OCI-LY7 (cell line): ENCODE measurements at regions not wholly inside any gene's neighbourhood (a gene's known extent, or its start where the extent isn't known, plus 50 kb on each side); places are given as distances from the start of the nearest gene placed in this dataset.

ENCODE experiments used
- BruUV-seq: library from RNA; stranded (reverse); fragments of 400-500 nt; replicated peaks from 2 replicates; lab custom pipeline; 2021; lab: Mats Ljungman, UMichigan
- CTCF ChIA-PET: fragments of 300-600 bp; sonication (Branson Sonifier 250); formaldehyde crosslinking; loops from one replicate; lab custom pipeline; 2022; ENCODE audit warnings: antibody characterized with exemption; ENCODE audit not compliant: unreplicated experiment; lab: Charles Lee
- POLR2A ChIA-PET: fragments of 300-600 bp; sonication (Branson Sonifier 250); formaldehyde crosslinking; loops from one replicate; lab custom pipeline; 2022; ENCODE audit warnings: antibody characterized with exemption; lab: Charles Lee
- DNase-seq: peaks from one replicate; pipeline ENCODE4 v3.0.0-alpha.2; 2015; ENCODE audit warnings: low spot score
- H2AFZ ChIP-seq: fragments of 200-600 bp; sonication (generic), shearing (Covaris generic); 2 replicates; pipeline ENCODE4 v1.6.1; 2014; ENCODE audit warnings: mild to moderate bottlenecking, antibody characterized with exemption, low read length, moderate library complexity
- H3K27ac ChIP-seq: fragments of 200-600 bp; sonication (generic); 2 replicates; pipeline ENCODE4 v1.5.1; 2014; ENCODE audit warnings: mixed run types, low read depth, mild to moderate bottlenecking, moderate library complexity, low read length, inconsistent platforms; ENCODE audit not compliant: poor library complexity, severe bottlenecking
- H3K36me3 ChIP-seq: fragments of 200-600 bp; sonication (generic); 2 replicates; pipeline ENCODE4 v1.6.1; 2014; ENCODE audit warnings: mild to moderate bottlenecking, antibody characterized with exemption, low read length, moderate library complexity, mixed read lengths; ENCODE audit not compliant: insufficient read depth
- H3K4me1 ChIP-seq: fragments of 200-600 bp; sonication (generic); 2 replicates; pipeline ENCODE4 v1.5.1; 2014; ENCODE audit warnings: mild to moderate bottlenecking, low read length; ENCODE audit not compliant: insufficient read depth, poor library complexity, severe bottlenecking
- H3K4me2 ChIP-seq: fragments of 200-600 bp; sonication (generic); 2 replicates; pipeline ENCODE4 v1.6.1; 2014; ENCODE audit warnings: mild to moderate bottlenecking, low read length
- H3K4me3 ChIP-seq: fragments of 200-600 bp; sonication (generic); 2 replicates; pipeline ENCODE4 v1.5.1; 2014; ENCODE audit warnings: mild to moderate bottlenecking, low read depth, low read length; ENCODE audit not compliant: poor library complexity, severe bottlenecking
- H3K79me2 ChIP-seq: fragments of 200-600 bp; sonication (generic); 2 replicates; pipeline ENCODE4 v1.6.1; 2016; ENCODE audit warnings: low read depth, mild to moderate bottlenecking, low read length, moderate library complexity, mixed read lengths; ENCODE audit not compliant: insufficient read depth
- H3K9me2 ChIP-seq: fragments of 200-600 bp; sonication (generic); 2 replicates; pipeline ENCODE4 v1.6.1; 2016; ENCODE audit warnings: mild to moderate bottlenecking, low read length, mixed read lengths; ENCODE audit not compliant: insufficient read depth
- H3K9me3 ChIP-seq: fragments of 200-600 bp; sonication (generic); 2 replicates; pipeline ENCODE4 v1.6.1; 2014; ENCODE audit warnings: mild to moderate bottlenecking, mixed run types, low read length, mixed read lengths
- H4K20me1 ChIP-seq: fragments of 200-600 bp; sonication (generic); 2 replicates; pipeline ENCODE4 v1.6.1; 2014; ENCODE audit warnings: mild to moderate bottlenecking, antibody characterized with exemption, low read length, moderate library complexity, mixed read lengths; ENCODE audit not compliant: insufficient read depth
- CTCF ChIP-seq: fragments of 200-600 bp; sonication (generic); conservative IDR thresholded peaks from 2 replicates; pipeline ENCODE4 v1.5.1; 2014; ENCODE audit warnings: mild to moderate bottlenecking, antibody characterized with exemption, low read length, moderate library complexity, mixed read lengths
- EZH2phosphoT487 ChIP-seq: fragments of 200-600 bp; sonication (generic); IDR thresholded peaks from 2 replicates; pipeline ENCODE4 v1.6.1; 2018; ENCODE audit warnings: low read depth, borderline replicate concordance, mild to moderate bottlenecking, mixed run types, antibody characterized with exemption, low read length, moderate library complexity, mixed read lengths
- intact Hi-C: fragments of 100-400 bp; cut with micrococcal nuclease; formaldehyde crosslinking; loops from one replicate; pipeline ENCODE4 v1.10.0; 2022; ENCODE audit not compliant: unreplicated experiment

- Histone ChIP-seq H3K4me2 (no peak overlapping the region), H3K4me1 (no peaks in the 10 kb centered on the region), H3K27ac (no peak overlapping the region), H3K36me3 (no peaks in the 10 kb centered on the region), H2AFZ (no peak overlapping the region), H3K79me2 (no peaks in the 10 kb centered on the region), H3K4me3 (no peak overlapping the region), H3K9me2 (no peaks in the 10 kb centered on the region), H3K9me3 (no peaks in the 10 kb centered on the region), H4K20me1 (no peaks in the 10 kb centered on the region)
- no TSS peak for BruUV-seq
- TF ChIP-seq CTCF (no peak), EZH2phosphoT487 (no peak)
- DNase-seq, result no peak
- intact Hi-C loops, result no loop called here
- ChIA-PET CTCF (no interaction called here), POLR2A (no interaction called here)
Observed at GRCh38 chr6:117169064-117169665, 96.2 kb upstream of the VGLL2 start.

GRCh38 chr6:117169781-117170281, 95.5 kb upstream of the VGLL2 start:
- Histone ChIP-seq H3K9me2 (no peaks in the 10 kb centered on the region), H3K36me3 (no peaks in the 10 kb centered on the region), H2AFZ (no peak overlapping the region), H3K9me3 (no peaks in the 10 kb centered on the region), H3K4me1 (no peaks in the 10 kb centered on the region), H3K4me3 (no peak overlapping the region), H4K20me1 (no peaks in the 10 kb centered on the region), H3K27ac (no peak overlapping the region), H3K79me2 (no peaks in the 10 kb centered on the region), H3K4me2 (no peak overlapping the region)
- intact Hi-C loops, result no loop called here
- no peak for DNase-seq
- BruUV-seq, result no TSS peak
- POLR2A ChIA-PET, result interaction anchor here (0.6 to 0.8 kb wide), 3 partner anchors 147 to 236 kb away, joined by 3 to 5 read pairs (median 4); no protein-coding TSS in a partner anchor
- TF ChIP-seq CTCF (no peak), EZH2phosphoT487 (no peak)
- CTCF ChIA-PET, result no interaction called here

GRCh38 chr6:117174835-117175360, 90.5 kb upstream of the VGLL2 start:
- H3K4me2 ChIP-seq, result no peak overlapping the region
- H3K4me1 ChIP-seq, result no peaks in the 10 kb centered on the region
- DNase-seq, result no peak
- no TSS peak for BruUV-seq
- no peak overlapping the region for H3K27ac ChIP-seq
- CTCF ChIA-PET, result no interaction called here
- POLR2A ChIA-PET, result interaction anchor here (0.6 kb wide), 1 partner anchor 347 kb away, joined by 3 read pairs; no protein-coding TSS in a partner anchor
- intact Hi-C loops, result no loop called here
- H3K9me2 ChIP-seq, result no peaks in the 10 kb centered on the region
- no peaks in the 10 kb centered on the region for H3K9me3 ChIP-seq
- H3K36me3 ChIP-seq, result no peaks in the 10 kb centered on the region
- H3K4me3 ChIP-seq, result no peak overlapping the region
- H2AFZ ChIP-seq, result no peak overlapping the region
- H3K79me2 ChIP-seq, result no peaks in the 10 kb centered on the region
- H4K20me1 ChIP-seq, result no peaks in the 10 kb centered on the region
- TF ChIP-seq CTCF (no peak), EZH2phosphoT487 (no peak)
